ENCODE measurements at regions not wholly inside any gene's neighbourhood (a gene's known extent, or its start where the extent isn't known, plus 50 kb on each side); places are given as distances from the start of the nearest gene placed in this dataset.

DNA sequence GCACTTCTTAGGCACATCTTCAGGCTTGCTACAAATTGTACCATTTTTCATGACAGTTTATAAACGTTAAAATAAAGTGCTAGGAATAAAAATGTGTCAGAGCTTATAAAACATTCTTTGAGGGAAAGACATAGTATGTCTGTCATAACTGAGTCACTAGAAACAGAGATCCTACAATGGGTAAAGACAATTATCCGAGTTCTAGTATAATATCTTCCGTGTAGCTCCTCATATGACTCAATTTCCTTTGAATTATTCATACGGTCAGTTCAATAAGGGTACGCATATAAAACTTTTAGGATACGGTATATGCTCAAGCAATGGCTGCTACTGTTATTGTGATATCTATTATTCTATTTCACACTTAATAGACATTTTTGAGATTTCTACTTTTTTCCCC is 349.1 kb downstream of the PCDH10 start:
- no peaks in the 10 kb centered on the region for H3K27me3 ChIP-seq
- TF ChIP-seq, protein P1, sequence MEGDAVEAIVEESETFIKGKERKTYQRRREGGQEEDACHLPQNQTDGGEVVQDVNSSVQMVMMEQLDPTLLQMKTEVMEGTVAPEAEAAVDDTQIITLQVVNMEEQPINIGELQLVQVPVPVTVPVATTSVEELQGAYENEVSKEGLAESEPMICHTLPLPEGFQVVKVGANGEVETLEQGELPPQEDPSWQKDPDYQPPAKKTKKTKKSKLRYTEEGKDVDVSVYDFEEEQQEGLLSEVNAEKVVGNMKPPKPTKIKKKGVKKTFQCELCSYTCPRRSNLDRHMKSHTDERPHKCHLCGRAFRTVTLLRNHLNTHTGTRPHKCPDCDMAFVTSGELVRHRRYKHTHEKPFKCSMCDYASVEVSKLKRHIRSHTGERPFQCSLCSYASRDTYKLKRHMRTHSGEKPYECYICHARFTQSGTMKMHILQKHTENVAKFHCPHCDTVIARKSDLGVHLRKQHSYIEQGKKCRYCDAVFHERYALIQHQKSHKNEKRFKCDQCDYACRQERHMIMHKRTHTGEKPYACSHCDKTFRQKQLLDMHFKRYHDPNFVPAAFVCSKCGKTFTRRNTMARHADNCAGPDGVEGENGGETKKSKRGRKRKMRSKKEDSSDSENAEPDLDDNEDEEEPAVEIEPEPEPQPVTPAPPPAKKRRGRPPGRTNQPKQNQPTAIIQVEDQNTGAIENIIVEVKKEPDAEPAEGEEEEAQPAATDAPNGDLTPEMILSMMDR (IDR thresholded peaks at IDR 0.05) = no peak
- TF ChIP-seq POLR2A (IDR thresholded peaks at IDR 0.05) = no peak
- H3K27ac ChIP-seq = no peak overlapping the region
- peaks cover 0 to 3% (median 0%) of the 10 kb centered on the region in 12 donors for H3K9me3 ChIP-seq
- no peak for DNase-seq
- no peak for ATAC-seq
- H3K4me3 ChIP-seq = no peak overlapping the region
- 84 to 88% (median 87%) methylated on average over 6 of the region's 6 CpGs for WGBS, 4 donors
- no peaks in the 10 kb centered on the region for H3K36me3 ChIP-seq
- intact Hi-C loops (cut with DNase I) = no loop called here
- no peaks in the 10 kb centered on the region for H3K4me1 ChIP-seq

DNA sequence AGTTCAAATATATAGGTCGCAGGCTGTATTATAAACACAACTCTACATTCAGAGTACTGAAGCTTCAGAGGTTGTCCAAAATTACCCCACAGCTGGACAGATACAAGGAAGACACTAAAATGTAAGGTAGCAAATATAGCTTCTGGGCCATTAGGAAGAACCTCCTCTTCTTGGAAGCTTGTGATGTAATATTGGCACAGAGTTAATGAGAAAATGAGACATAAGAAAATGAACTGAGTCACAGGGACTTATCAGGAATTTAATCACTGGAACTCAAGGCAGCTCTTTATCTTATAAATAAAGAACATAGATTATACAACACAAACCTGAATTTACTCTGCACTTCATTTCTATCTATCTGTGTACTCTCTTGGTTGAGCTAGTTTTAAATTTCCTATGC is 344.7 kb downstream of the PCDH10 start:
- H3K27me3 ChIP-seq = no peaks in the 10 kb centered on the region
- intact Hi-C loops (cut with DNase I) = no loop called here
- no peaks in the 10 kb centered on the region for H3K4me1 ChIP-seq
- WGBS, 4 donors = 71 to 83% (median 75%) methylated on average over 1 of the region's 1 CpG
- H3K9me3 ChIP-seq = peaks cover 0 to 9% (median 0%) of the 10 kb centered on the region in 12 donors
- TF ChIP-seq, protein P1 (IDR thresholded peaks at IDR 0.05) = no peak
- TF ChIP-seq POLR2A (IDR thresholded peaks at IDR 0.05) = no peak
- no peak overlapping the region for H3K4me3 ChIP-seq
- DNase-seq (no peak), ATAC-seq (no peak)
- no peaks in the 10 kb centered on the region for H3K36me3 ChIP-seq
- H3K27ac ChIP-seq = no peak overlapping the region

DNA sequence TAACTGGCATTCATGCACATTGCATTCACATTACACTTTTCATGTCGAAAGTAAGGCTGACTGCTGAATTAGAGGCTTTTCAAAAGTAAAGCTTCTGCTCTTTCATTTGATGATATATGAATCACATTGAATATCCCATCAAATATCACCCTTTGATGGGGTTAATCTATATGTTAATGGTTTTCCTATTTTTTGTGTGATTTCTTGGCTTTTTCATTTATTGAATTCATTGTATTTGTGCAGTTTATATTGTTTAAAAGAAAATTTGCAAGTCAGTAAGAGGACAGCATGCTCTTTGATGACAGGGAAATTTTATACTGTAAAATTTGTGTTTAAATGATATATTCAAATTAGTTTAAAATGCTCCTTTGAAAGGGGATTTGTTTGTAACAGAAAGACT is 344.1 kb downstream of the PCDH10 start:
- no peak overlapping the region for H3K4me3 ChIP-seq
- ATAC-seq = no peak
- no peak overlapping the region for H3K27ac ChIP-seq
- H3K4me1 ChIP-seq = no peaks in the 10 kb centered on the region
- intact Hi-C loops (cut with DNase I) = no loop called here
- no peaks in the 10 kb centered on the region for H3K27me3 ChIP-seq
- WGBS, 4 donors = 69 to 76% (median 70%) methylated on average over 1 of the region's 1 CpG
- TF ChIP-seq, protein P1 (IDR thresholded peaks at IDR 0.05) = no peak
- no peak for TF ChIP-seq POLR2A (IDR thresholded peaks at IDR 0.05)
- no peaks in the 10 kb centered on the region for H3K36me3 ChIP-seq
- DNase-seq = no peak
- peaks cover 0 to 9% (median 0%) of the 10 kb centered on the region in 12 donors for H3K9me3 ChIP-seq

DNA sequence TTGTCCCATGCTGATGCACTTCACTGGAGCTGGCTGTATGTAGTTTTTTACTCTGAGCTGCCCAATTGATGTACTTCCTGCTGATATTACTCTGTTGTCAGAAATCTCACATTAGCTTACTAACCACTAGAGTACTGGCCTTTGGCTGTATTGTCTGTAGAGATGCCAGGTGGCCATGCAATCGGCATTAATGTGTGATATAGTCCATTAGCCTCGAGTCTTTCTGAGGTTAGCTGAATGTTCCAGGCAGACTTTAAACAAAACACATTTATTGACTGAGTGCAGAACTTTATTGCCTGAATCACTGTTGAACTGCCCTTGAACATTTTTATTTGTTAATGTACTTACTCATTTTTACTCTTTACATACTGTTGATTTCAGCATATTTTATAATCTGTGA is 335.2 kb downstream of the PCDH10 start:
- no peak for ATAC-seq
- WGBS, 4 donors = 52 to 63% (median 53%) methylated on average over 2 of the region's 2 CpGs
- Histone ChIP-seq H3K9me3 (peaks cover 0 to 1% (median 0%) of the 10 kb centered on the region in 12 donors), H3K4me1 (no peaks in the 10 kb centered on the region), H3K27me3 (no peaks in the 10 kb centered on the region), H3K36me3 (no peaks in the 10 kb centered on the region), H3K4me3 (no peak overlapping the region), H3K27ac (no peak overlapping the region)
- TF ChIP-seq, protein P1 (IDR thresholded peaks at IDR 0.05) = no peak
- TF ChIP-seq POLR2A (IDR thresholded peaks at IDR 0.05) = no peak
- DNase-seq = no peak
- intact Hi-C loops (cut with DNase I) = no loop called here
